Stimulated activated CD8-positive, alpha-beta memory T cell treated with anti-CD3 and anti-CD28 coated beads, Interleukin-12 subunit alpha, Interleukin-12 subunit beta, amount 100 ng/mL, for 1 hour (primary cell): ENCODE measurements at regions not wholly inside any gene's neighbourhood (a gene's known extent, or its start where the extent isn't known, plus 50 kb on each side); places are given as distances from the start of the nearest gene placed in this dataset.

Experiments
- DNase-seq: peaks from one replicate; pipeline ENCODE4 v3.0.0-alpha.2; 2020; ENCODE audit warnings: low read depth

GRCh38 chr5:2569774-2570542, 181.5 kb downstream of the IRX2 start:
- no peak for DNase-seq

GRCh38 chr5:2569176-2569575, 182.3 kb downstream of the IRX2 start:
- DNase-seq: no peak

GRCh38 chr5:2566284-2566683, 185.2 kb downstream of the IRX2 start:
- DNase-seq: no peak

GRCh38 chr5:2565147-2565546, 186.3 kb downstream of the IRX2 start:
- no peak for DNase-seq

GRCh38 chr5:2563046-2563445, 188.4 kb downstream of the IRX2 start:
- no peak for DNase-seq

GRCh38 chr5:2562036-2562435, 189.4 kb downstream of the IRX2 start:
- DNase-seq: no peak

- DNase-seq: no peak
Observed at GRCh38 chr5:2560435-2560834, 191.0 kb downstream of the IRX2 start.

GRCh38 chr5:2557435-2557834, 194.0 kb downstream of the IRX2 start:
- DNase-seq: no peak

- DNase-seq: no peak
Observed at GRCh38 chr5:2556375-2556966, 195.0 kb downstream of the IRX2 start.

GRCh38 chr5:2553611-2554010, 197.9 kb downstream of the IRX2 start:
- DNase-seq: no peak

- DNase-seq: no peak
Observed at GRCh38 chr5:2550509-2550908, 201.0 kb downstream of the IRX2 start.

GRCh38 chr5:2549900-2550299, 201.6 kb downstream of the IRX2 start:
- DNase-seq: no peak

- no peak for DNase-seq
Observed at GRCh38 chr5:2549354-2549753, 202.1 kb downstream of the IRX2 start.

GRCh38 chr5:2546938-2547337, 204.5 kb downstream of the IRX2 start:
- DNase-seq: no peak

- no peak for DNase-seq
Observed at GRCh38 chr5:2544003-2544402, 207.5 kb downstream of the IRX2 start.

- DNase-seq: no peak
Observed at GRCh38 chr5:2542821-2543220, 208.7 kb downstream of the IRX2 start.

GRCh38 chr5:2542026-2542425, 209.5 kb downstream of the IRX2 start:
- DNase-seq: no peak

- no peak for DNase-seq
Observed at GRCh38 chr5:2538169-2538568, 213.3 kb downstream of the IRX2 start.

GRCh38 chr5:2537378-2538145, 213.9 kb downstream of the IRX2 start:
- DNase-seq: no peak

- DNase-seq: no peak
Observed at GRCh38 chr5:2536632-2537377, 214.7 kb downstream of the IRX2 start.

GRCh38 chr5:2534970-2535369, 216.5 kb downstream of the IRX2 start:
- no peak for DNase-seq

GRCh38 chr5:2534251-2534650, 217.2 kb downstream of the IRX2 start:
- no peak for DNase-seq
